ENCODE measurements at regions not wholly inside any gene's neighbourhood (a gene's known extent, or its start where the extent isn't known, plus 50 kb on each side); places are given as distances from the start of the nearest gene placed in this dataset.

GRCh38 chr4:32551943-32552342 lies 1831.8 kb downstream of the PCDH7 start:
- H3K4me1 ChIP-seq (replicated peaks in 1 of 2) = no peaks in the 10 kb centered on the region
- no peaks in the 10 kb centered on the region for H3K36me3 ChIP-seq (replicated peaks in 1 of 2)
- no peaks in the 10 kb centered on the region for H3K27me3 ChIP-seq
- no peak for TF ChIP-seq POLR2A (IDR thresholded peaks at IDR 0.05)
- TF ChIP-seq, protein P1, sequence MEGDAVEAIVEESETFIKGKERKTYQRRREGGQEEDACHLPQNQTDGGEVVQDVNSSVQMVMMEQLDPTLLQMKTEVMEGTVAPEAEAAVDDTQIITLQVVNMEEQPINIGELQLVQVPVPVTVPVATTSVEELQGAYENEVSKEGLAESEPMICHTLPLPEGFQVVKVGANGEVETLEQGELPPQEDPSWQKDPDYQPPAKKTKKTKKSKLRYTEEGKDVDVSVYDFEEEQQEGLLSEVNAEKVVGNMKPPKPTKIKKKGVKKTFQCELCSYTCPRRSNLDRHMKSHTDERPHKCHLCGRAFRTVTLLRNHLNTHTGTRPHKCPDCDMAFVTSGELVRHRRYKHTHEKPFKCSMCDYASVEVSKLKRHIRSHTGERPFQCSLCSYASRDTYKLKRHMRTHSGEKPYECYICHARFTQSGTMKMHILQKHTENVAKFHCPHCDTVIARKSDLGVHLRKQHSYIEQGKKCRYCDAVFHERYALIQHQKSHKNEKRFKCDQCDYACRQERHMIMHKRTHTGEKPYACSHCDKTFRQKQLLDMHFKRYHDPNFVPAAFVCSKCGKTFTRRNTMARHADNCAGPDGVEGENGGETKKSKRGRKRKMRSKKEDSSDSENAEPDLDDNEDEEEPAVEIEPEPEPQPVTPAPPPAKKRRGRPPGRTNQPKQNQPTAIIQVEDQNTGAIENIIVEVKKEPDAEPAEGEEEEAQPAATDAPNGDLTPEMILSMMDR (IDR thresholded peaks at IDR 0.05) = no peak
- no peaks in the 10 kb centered on the region for H3K9me3 ChIP-seq (replicated peaks in 1 of 3)
- intact Hi-C loops (cut with DNase I) = no loop called here
- no peak for DNase-seq
- H3K4me3 ChIP-seq = no peak overlapping the region
- H3K27ac ChIP-seq = no peak overlapping the region

DNA sequence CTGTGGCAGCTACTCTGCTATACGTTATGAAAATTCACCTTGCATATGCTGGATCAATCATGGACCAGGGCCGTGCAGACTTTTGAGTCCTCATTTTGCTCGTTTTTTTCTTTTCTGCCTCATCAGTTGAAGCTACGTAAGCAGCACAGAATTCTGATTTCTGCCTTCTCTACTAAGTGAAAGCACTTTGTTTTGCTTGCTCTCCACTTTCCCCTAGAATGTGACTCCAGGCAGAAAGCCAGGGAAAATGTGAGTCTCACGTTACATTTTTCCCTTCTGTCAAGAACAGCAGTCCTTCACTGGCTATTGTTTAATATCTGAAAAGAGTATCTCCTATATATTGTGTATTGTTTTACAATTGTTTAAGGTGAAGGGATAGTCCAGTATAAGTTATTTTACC lies 1840.1 kb downstream of the PCDH7 start:
- Histone ChIP-seq H3K4me3 (no peak overlapping the region), H3K9me3 (replicated peaks in 1 of 3) (no peaks in the 10 kb centered on the region)

GRCh38 chr4:32562010-32562409 lies 1841.8 kb downstream of the PCDH7 start:
- H3K36me3 ChIP-seq (replicated peaks in 1 of 2) = no peaks in the 10 kb centered on the region
- no peak for DNase-seq
- no peaks in the 10 kb centered on the region for H3K27me3 ChIP-seq
- no peak for TF ChIP-seq POLR2A (IDR thresholded peaks at IDR 0.05)
- TF ChIP-seq, protein P1 (IDR thresholded peaks at IDR 0.05) = no peak
- intact Hi-C loops (cut with DNase I) = no loop called here
- no peaks in the 10 kb centered on the region for H3K9me3 ChIP-seq (replicated peaks in 1 of 3)
- no peak overlapping the region for H3K27ac ChIP-seq
- no peaks in the 10 kb centered on the region for H3K4me1 ChIP-seq (replicated peaks in 1 of 2)
- WGBS, 4 donors = 65 to 78% (median 74%) methylated on average over 3 of the region's 3 CpGs
- H3K4me3 ChIP-seq = no peak overlapping the region

More for the DNA sequence above, 1840.1 kb downstream of the PCDH7 start:
- Histone ChIP-seq H3K27ac (no peak overlapping the region), H3K27me3 (no peaks in the 10 kb centered on the region), H3K4me1 (replicated peaks in 1 of 2) (no peaks in the 10 kb centered on the region), H3K36me3 (replicated peaks in 1 of 2) (no peaks in the 10 kb centered on the region)
- DNase-seq = no peak
- TF ChIP-seq, protein P1 (IDR thresholded peaks at IDR 0.05) = no peak
- TF ChIP-seq POLR2A (IDR thresholded peaks at IDR 0.05) = no peak
- 42 to 53% (median 44%) methylated on average over 5 of the region's 5 CpGs for WGBS, 4 donors
- intact Hi-C loops (cut with DNase I) = no loop called here

DNA sequence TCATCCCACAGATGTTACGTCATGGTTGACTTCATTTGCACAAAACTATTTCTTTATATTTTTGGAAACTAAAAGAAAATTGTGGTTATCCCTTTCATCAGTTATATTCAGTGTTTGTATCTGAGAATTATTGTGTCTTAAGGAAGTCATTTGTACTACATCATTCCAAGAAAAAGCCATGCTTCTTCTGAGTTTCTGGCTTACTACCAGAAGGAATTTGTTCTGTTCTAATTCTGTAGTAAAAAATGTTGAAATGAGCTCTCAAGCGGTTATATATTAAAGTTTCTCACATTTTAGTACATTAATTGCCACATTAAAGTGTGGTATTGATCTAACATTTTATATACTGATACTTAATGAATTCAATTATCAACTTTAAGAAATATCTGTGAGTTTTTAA lies 1844.5 kb downstream of the PCDH7 start:
- no peaks in the 10 kb centered on the region for H3K36me3 ChIP-seq (replicated peaks in 1 of 2)
- intact Hi-C loops (cut with DNase I) = no loop called here
- H3K4me3 ChIP-seq = no peak overlapping the region
- WGBS, 4 donors = 67 to 81% (median 76%) methylated on average over 2 of the region's 2 CpGs
- TF ChIP-seq, protein P1 (IDR thresholded peaks at IDR 0.05) = no peak
- TF ChIP-seq POLR2A (IDR thresholded peaks at IDR 0.05) = no peak
- H3K9me3 ChIP-seq (replicated peaks in 1 of 3) = no peaks in the 10 kb centered on the region
- H3K4me1 ChIP-seq (replicated peaks in 1 of 2) = no peaks in the 10 kb centered on the region
- no peaks in the 10 kb centered on the region for H3K27me3 ChIP-seq
- no peak for DNase-seq
- no peak overlapping the region for H3K27ac ChIP-seq

All from adrenal gland (tissue), 9 donors.